ENCODE measurements at regions not wholly inside any gene's neighbourhood (a gene's known extent, or its start where the extent isn't known, plus 50 kb on each side); places are given as distances from the start of the nearest gene placed in this dataset.

DNA sequence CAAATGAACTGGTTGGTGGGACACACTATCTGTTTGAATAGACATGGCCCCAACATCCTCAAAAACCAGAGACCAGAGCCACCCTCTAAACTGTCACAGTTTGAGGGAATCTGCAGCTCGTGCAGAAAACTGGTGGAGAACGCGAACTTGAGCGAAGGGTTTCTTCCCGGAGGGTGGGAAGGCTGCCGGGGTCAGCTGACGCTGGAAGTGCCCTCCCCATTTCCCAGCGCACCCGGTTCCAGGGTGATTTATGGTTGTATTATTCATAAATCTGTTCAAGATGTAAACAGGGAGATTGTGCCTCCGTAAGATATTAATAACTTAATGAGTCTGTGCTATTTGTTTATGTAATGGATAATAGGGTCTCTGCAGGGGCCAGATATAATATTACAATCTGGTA is 1396.7 kb downstream of the BRD1 start:
- TF ChIP-seq, protein P1, sequence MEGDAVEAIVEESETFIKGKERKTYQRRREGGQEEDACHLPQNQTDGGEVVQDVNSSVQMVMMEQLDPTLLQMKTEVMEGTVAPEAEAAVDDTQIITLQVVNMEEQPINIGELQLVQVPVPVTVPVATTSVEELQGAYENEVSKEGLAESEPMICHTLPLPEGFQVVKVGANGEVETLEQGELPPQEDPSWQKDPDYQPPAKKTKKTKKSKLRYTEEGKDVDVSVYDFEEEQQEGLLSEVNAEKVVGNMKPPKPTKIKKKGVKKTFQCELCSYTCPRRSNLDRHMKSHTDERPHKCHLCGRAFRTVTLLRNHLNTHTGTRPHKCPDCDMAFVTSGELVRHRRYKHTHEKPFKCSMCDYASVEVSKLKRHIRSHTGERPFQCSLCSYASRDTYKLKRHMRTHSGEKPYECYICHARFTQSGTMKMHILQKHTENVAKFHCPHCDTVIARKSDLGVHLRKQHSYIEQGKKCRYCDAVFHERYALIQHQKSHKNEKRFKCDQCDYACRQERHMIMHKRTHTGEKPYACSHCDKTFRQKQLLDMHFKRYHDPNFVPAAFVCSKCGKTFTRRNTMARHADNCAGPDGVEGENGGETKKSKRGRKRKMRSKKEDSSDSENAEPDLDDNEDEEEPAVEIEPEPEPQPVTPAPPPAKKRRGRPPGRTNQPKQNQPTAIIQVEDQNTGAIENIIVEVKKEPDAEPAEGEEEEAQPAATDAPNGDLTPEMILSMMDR (conservative IDR thresholded peaks at IDR 0.05; ENCODE audit: low read depth, low read length) = no peak
- no peak for TF ChIP-seq EZH2 (IDR thresholded peaks at IDR 0.05; ENCODE audit: low read length, unreplicated experiment)

All from PC-3 (cell line).